Loucy (cell line): ENCODE measurements at regions not wholly inside any gene's neighbourhood (a gene's known extent, or its start where the extent isn't known, plus 50 kb on each side); places are given as distances from the start of the nearest gene placed in this dataset.

Experiments used
- H2AFZ ChIP-seq: fragments of 200-600 bp; sonication (generic); 2 replicates; pipeline ENCODE4 v1.6.0; 2016; ENCODE audit warnings: antibody characterized with exemption, mild to moderate bottlenecking, low read length, moderate library complexity
- H3F3A ChIP-seq: fragments of 200-600 bp; 2 replicates; pipeline ENCODE4 v1.6.0; 2016; ENCODE audit warnings: antibody characterized with exemption, low read depth, mild to moderate bottlenecking
- H3K27me3 ChIP-seq: fragments of 200-600 bp; sonication (generic); 2 replicates; pipeline ENCODE4 v1.6.1; 2014; ENCODE audit warnings: low read length, mild to moderate bottlenecking; ENCODE audit not compliant: insufficient read depth, poor library complexity, severe bottlenecking
- H3K36me3 ChIP-seq: fragments of 200-600 bp; sonication (generic); 2 replicates; pipeline ENCODE4 v1.6.1; 2016; ENCODE audit warnings: low read length; ENCODE audit not compliant: insufficient read depth
- H3K4me1 ChIP-seq: fragments of 200-600 bp; sonication (generic); 2 replicates; pipeline ENCODE4 v1.5.1; 2014; ENCODE audit warnings: low read length, mild to moderate bottlenecking; ENCODE audit not compliant: insufficient read depth, poor library complexity, severe bottlenecking
- H3K4me2 ChIP-seq: fragments of 200-600 bp; sonication (generic); 2 replicates; pipeline ENCODE4 v1.6.0; 2014; ENCODE audit warnings: antibody characterized with exemption, low read length, low read depth, mild to moderate bottlenecking; ENCODE audit not compliant: poor library complexity, severe bottlenecking
- H3K4me3 ChIP-seq: fragments of 200-600 bp; sonication (generic); 2 replicates; pipeline ENCODE4 v1.5.1; 2014; ENCODE audit warnings: low read length, mild to moderate bottlenecking, mixed read lengths; ENCODE audit not compliant: poor library complexity, severe bottlenecking
- H3K79me2 ChIP-seq: fragments of 200-600 bp; sonication (generic); 2 replicates; pipeline ENCODE4 v1.6.1; 2014; ENCODE audit warnings: low read length; ENCODE audit not compliant: insufficient read depth
- H3K9ac ChIP-seq: fragments of 200-600 bp; sonication (generic); 2 replicates; pipeline ENCODE4 v1.6.0; 2014; ENCODE audit warnings: mild to moderate bottlenecking, low read depth, low read length, moderate library complexity; ENCODE audit not compliant: poor library complexity, severe bottlenecking
- H3K9me2 ChIP-seq: fragments of 200-600 bp; sonication (generic); replicated peaks from 2 replicates; pipeline ENCODE4 v1.6.1; 2016; ENCODE audit warnings: low read depth, low read length, mixed read lengths
- H3K9me3 ChIP-seq: fragments of 200-600 bp; sonication (generic); 2 replicates; pipeline ENCODE4 v1.6.1; 2014; ENCODE audit warnings: mild to moderate bottlenecking, antibody characterized with exemption, low read length, low read depth; ENCODE audit not compliant: insufficient read depth
- H4K20me1 ChIP-seq: fragments of 200-600 bp; sonication (generic); 2 replicates; pipeline ENCODE4 v1.6.0; 2014; ENCODE audit warnings: antibody characterized with exemption, low read length, mild to moderate bottlenecking; ENCODE audit not compliant: insufficient read depth, poor library complexity, severe bottlenecking
- CTCF ChIP-seq: fragments of 200-600 bp; sonication (generic); conservative IDR thresholded peaks from 2 replicates; pipeline ENCODE4 v1.5.1; 2014; ENCODE audit warnings: mild to moderate bottlenecking, antibody characterized with exemption, low read length
- EZH2phosphoT487 ChIP-seq: fragments of 200-600 bp; IDR thresholded peaks from 2 replicates; pipeline ENCODE4 v1.6.1; 2018; ENCODE audit warnings: antibody characterized with exemption, mild to moderate bottlenecking, moderate library complexity, borderline replicate concordance

GRCh38 chr2:225276207-225276606, 123.3 kb upstream of the NYAP2 start:
- H3K4me3 ChIP-seq: no peak overlapping the region
- H3K4me1 ChIP-seq: no peaks in the 10 kb centered on the region
- H3K27me3 ChIP-seq: no peaks in the 10 kb centered on the region
- H3K9me2 ChIP-seq: no peaks in the 10 kb centered on the region
- H3K9ac ChIP-seq: no peak overlapping the region
- no peaks in the 10 kb centered on the region for H3K9me3 ChIP-seq
- H3F3A ChIP-seq: no peaks in the 10 kb centered on the region
- no peaks in the 10 kb centered on the region for H3K79me2 ChIP-seq
- no peaks in the 10 kb centered on the region for H3K36me3 ChIP-seq
- no peak overlapping the region for H2AFZ ChIP-seq
- no peak overlapping the region for H3K4me2 ChIP-seq
- H4K20me1 ChIP-seq: no peaks in the 10 kb centered on the region
- no peak for TF ChIP-seq EZH2phosphoT487
- no peak for TF ChIP-seq CTCF

GRCh38 chr2:225275443-225275842, 124.1 kb upstream of the NYAP2 start:
- Histone ChIP-seq H3K4me3 (no peak overlapping the region), H4K20me1 (no peaks in the 10 kb centered on the region), H3K4me1 (no peaks in the 10 kb centered on the region), H3K4me2 (no peak overlapping the region), H3K9me3 (no peaks in the 10 kb centered on the region), H3K79me2 (no peaks in the 10 kb centered on the region), H3K36me3 (no peaks in the 10 kb centered on the region), H3F3A (no peaks in the 10 kb centered on the region), H2AFZ (no peak overlapping the region), H3K27me3 (no peaks in the 10 kb centered on the region), H3K9ac (no peak overlapping the region), H3K9me2 (no peaks in the 10 kb centered on the region)
- no peak for TF ChIP-seq CTCF
- no peak for TF ChIP-seq EZH2phosphoT487

- no peak for TF ChIP-seq CTCF
- TF ChIP-seq EZH2phosphoT487: no peak
- H3F3A ChIP-seq: no peaks in the 10 kb centered on the region
- no peaks in the 10 kb centered on the region for H3K9me3 ChIP-seq
- no peak overlapping the region for H3K9ac ChIP-seq
- H3K36me3 ChIP-seq: no peaks in the 10 kb centered on the region
- H3K4me3 ChIP-seq: no peak overlapping the region
- no peak overlapping the region for H2AFZ ChIP-seq
- no peak overlapping the region for H3K4me2 ChIP-seq
- H3K4me1 ChIP-seq: no peaks in the 10 kb centered on the region
- no peaks in the 10 kb centered on the region for H3K79me2 ChIP-seq
- H3K27me3 ChIP-seq: no peaks in the 10 kb centered on the region
- no peaks in the 10 kb centered on the region for H4K20me1 ChIP-seq
- H3K9me2 ChIP-seq: no peaks in the 10 kb centered on the region
These were observed 124.8 kb upstream of the NYAP2 start for GRCh38 chr2:225274751-225275150.
